Upper lobe of left lung (tissue), 4 donors: ENCODE measurements at regions not wholly inside any gene's neighbourhood (a gene's known extent, or its start where the extent isn't known, plus 50 kb on each side); places are given as distances from the start of the nearest gene placed in this dataset.

Experiments
- EP300 ChIP-seq, 4 donors: sonication (generic); formaldehyde crosslinking; IDR thresholded peaks; one replicate each; pipeline ENCODE4 v1.5.1; 2017; ENCODE audit warnings: antibody characterized with exemption in 4 of 4, control low read depth in 2 of 4
- POLR2A ChIP-seq, 4 donors: fragments of 450-650 bp; IDR thresholded peaks; one replicate each; pipeline ENCODE4 v1.5.1; 2016 to 2017; ENCODE audit warnings: antibody characterized with exemption in 4 of 4, mild to moderate bottlenecking in 2 of 4
- POLR2AphosphoS5 ChIP-seq, 2 donors: sonication (generic); formaldehyde crosslinking; IDR thresholded peaks; one replicate each; pipeline ENCODE4 v1.5.1; 2017; ENCODE audit warnings: antibody characterized with exemption in 2 of 2
- TF ChIP-seq, protein P1 (sequence below), 6 experiments: fragments of 450-650 bp in 4 of 6; fragments of 200-600 bp in 2 of 6; sonication (generic) in 2 of 6; IDR thresholded peaks; one replicate each; pipeline ENCODE4 v1.5.1; 2016 to 2019; ENCODE audit warnings: antibody characterized with exemption in 6 of 6

DNA sequence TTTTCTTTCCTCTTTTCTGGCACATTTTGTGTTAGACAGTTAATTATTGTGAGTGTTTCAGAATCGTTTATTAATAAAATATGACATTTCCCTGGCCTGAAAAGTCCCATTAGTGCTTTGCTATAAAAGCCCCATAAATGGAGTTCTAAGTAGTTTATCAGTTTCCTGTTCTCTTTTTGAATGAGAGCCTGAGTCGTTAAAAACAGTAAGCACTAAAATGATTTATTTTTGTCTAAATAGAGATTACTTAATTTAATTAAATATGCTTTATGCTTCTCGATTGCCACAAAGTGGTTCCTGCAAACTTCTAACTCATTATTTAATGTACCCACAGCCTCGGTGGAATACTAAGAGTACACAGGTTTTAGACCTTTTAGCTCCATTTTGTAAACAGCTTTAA is 577.9 kb downstream of the C6orf118 start:
- TF ChIP-seq, protein P1, sequence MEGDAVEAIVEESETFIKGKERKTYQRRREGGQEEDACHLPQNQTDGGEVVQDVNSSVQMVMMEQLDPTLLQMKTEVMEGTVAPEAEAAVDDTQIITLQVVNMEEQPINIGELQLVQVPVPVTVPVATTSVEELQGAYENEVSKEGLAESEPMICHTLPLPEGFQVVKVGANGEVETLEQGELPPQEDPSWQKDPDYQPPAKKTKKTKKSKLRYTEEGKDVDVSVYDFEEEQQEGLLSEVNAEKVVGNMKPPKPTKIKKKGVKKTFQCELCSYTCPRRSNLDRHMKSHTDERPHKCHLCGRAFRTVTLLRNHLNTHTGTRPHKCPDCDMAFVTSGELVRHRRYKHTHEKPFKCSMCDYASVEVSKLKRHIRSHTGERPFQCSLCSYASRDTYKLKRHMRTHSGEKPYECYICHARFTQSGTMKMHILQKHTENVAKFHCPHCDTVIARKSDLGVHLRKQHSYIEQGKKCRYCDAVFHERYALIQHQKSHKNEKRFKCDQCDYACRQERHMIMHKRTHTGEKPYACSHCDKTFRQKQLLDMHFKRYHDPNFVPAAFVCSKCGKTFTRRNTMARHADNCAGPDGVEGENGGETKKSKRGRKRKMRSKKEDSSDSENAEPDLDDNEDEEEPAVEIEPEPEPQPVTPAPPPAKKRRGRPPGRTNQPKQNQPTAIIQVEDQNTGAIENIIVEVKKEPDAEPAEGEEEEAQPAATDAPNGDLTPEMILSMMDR (IDR thresholded peaks at IDR 0.05): no peak
- TF ChIP-seq POLR2A (IDR thresholded peaks at IDR 0.05) (no peak), EP300 (IDR thresholded peaks at IDR 0.05) (no peak), POLR2AphosphoS5 (IDR thresholded peaks at IDR 0.05) (no peak)
